GM12878 (cell line): ENCODE measurements at regions not wholly inside any gene's neighbourhood (a gene's known extent, or its start where the extent isn't known, plus 50 kb on each side); places are given as distances from the start of the nearest gene placed in this dataset.

Source experiments
- ATAC-seq: fragments of 200-7000 bp; cut with Tn5 transposase; 3 replicates; pipeline ENCODE4 v1.9.1; 2020; ENCODE audit warnings: mild to moderate bottlenecking, moderate library complexity
- BruUV-seq: library from RNA; stranded (reverse); fragments of 400-500 nt; replicated peaks from 2 replicates; lab custom pipeline; 2021; lab: Mats Ljungman, UMichigan
- CTCF ChIA-PET: fragments of 300-600 bp; sonication (Branson Sonifier 250); formaldehyde crosslinking; extraction: SDS; loops from one replicate; lab custom pipeline; 2021; ENCODE audit warnings: inconsistent platforms; lab: Yijun Ruan, JAX
- POLR2A ChIA-PET: fragments of 350-600 bp; formaldehyde crosslinking; extraction: SDS; loops from one replicate; lab custom pipeline; 2021; ENCODE audit warnings: inconsistent platforms; lab: Charles Lee
- RAD21 ChIA-PET: fragments of 300-600 bp; sonication (Branson Sonifier 250); formaldehyde crosslinking; loops from one replicate; lab custom pipeline; 2023; ENCODE audit warnings: antibody characterized with exemption; ENCODE audit not compliant: unreplicated experiment; lab: Charles Lee
- SMC1A ChIA-PET: fragments of 300-600 bp; sonication (Branson Sonifier 250); formaldehyde crosslinking; loops from one replicate; lab custom pipeline; 2023; ENCODE audit not compliant: unreplicated experiment, uncharacterized antibody; lab: Charles Lee
- DNase-seq: peaks from one replicate; pipeline ENCODE4 v3.0.0-alpha.2; 2011; ENCODE audit warnings: low read depth, low spot score
- FAIRE-seq: peaks from 3 replicates; lab custom pipeline; 2011; peaks lifted over from hg19 to GRCh38; lab: Jason Lieb, UNC
- H2AFZ ChIP-seq: 2 replicates; pipeline ENCODE4 v1.6.0; 2011; ENCODE audit warnings: low read depth, low read length, control low read depth; ENCODE audit not compliant: control insufficient read depth
- H3K27ac ChIP-seq: 2 replicates; pipeline ENCODE4 v1.5.1; 2011; ENCODE audit warnings: control low read depth; ENCODE audit not compliant: control insufficient read depth, insufficient read depth
- H3K27me3 ChIP-seq, 2 experiments: replicated peaks in 1 of 2; 2 replicates each; pipeline versions ENCODE4 v1.6.0 to v1.6.1; 2011; ENCODE audit warnings: low read length in 1 of 2; ENCODE audit not compliant: control insufficient read depth in 2 of 2, insufficient read depth in 2 of 2
- H3K36me3 ChIP-seq, 2 experiments: 2 replicates each; pipeline ENCODE4 v1.5.1; 2011; ENCODE audit warnings: low read length in 1 of 2; ENCODE audit not compliant: control insufficient read depth in 2 of 2, insufficient read depth in 2 of 2
- H3K4me1 ChIP-seq: 2 replicates; pipeline ENCODE4 v1.6.1; 2011; ENCODE audit warnings: mild to moderate bottlenecking, low read length, moderate library complexity, mixed read lengths; ENCODE audit not compliant: control insufficient read depth, insufficient read depth
- H3K4me2 ChIP-seq: 2 replicates; pipeline ENCODE4 v1.6.0; 2011; ENCODE audit warnings: control low read depth; ENCODE audit not compliant: control insufficient read depth, insufficient read depth
- H3K4me3 ChIP-seq: fragments of 200-600 bp; sonication (generic); 2 replicates; pipeline ENCODE4 v1.5.1; 2016
- H3K79me2 ChIP-seq: 2 replicates; pipeline ENCODE4 v1.6.0; 2011; ENCODE audit warnings: low read length; ENCODE audit not compliant: control insufficient read depth, insufficient read depth
- H3K9ac ChIP-seq: 2 replicates; pipeline ENCODE4 v1.8.0; 2011; ENCODE audit warnings: low read length, control low read depth, mixed read lengths; ENCODE audit not compliant: control insufficient read depth, insufficient read depth
- H3K9me3 ChIP-seq: replicated peaks from 3 replicates; pipeline ENCODE4 v1.5.1; 2011; ENCODE audit warnings: mild to moderate bottlenecking, low read length; ENCODE audit not compliant: control insufficient read depth, insufficient read depth
- H4K20me1 ChIP-seq: 2 replicates; pipeline ENCODE4 v1.6.0; 2011; ENCODE audit not compliant: control insufficient read depth, insufficient read depth
- ATF2 ChIP-seq: IDR thresholded peaks from 2 replicates; pipeline ENCODE4 v1.6.1; 2012; ENCODE audit warnings: low read length, inconsistent platforms
- BCL3 ChIP-seq: IDR thresholded peaks from 2 replicates; pipeline ENCODE4 v1.6.1; 2011; ENCODE audit warnings: borderline replicate concordance, low read depth, mild to moderate bottlenecking, moderate library complexity, low read length; ENCODE audit not compliant: insufficient read depth, poor library complexity, severe bottlenecking
- BRCA1 ChIP-seq: IDR thresholded peaks from 2 replicates; pipeline ENCODE4 v1.6.1; 2011; ENCODE audit warnings: low read depth, low read length, improper control_type of control experiment
- CTCF ChIP-seq, 3 experiments: IDR thresholded peaks in 2 of 3; conservative IDR thresholded peaks in 1 of 3; 2 replicates each; pipeline ENCODE4 v1.5.1; 2011; ENCODE audit warnings: low read depth in 3 of 3, low read length in 3 of 3, mild to moderate bottlenecking in 3 of 3, control low read depth in 2 of 3, moderate library complexity in 2 of 3, inconsistent platforms in 1 of 3, mixed read lengths in 1 of 3; ENCODE audit not compliant: control insufficient read depth in 2 of 3, insufficient read depth in 1 of 3; ENCODE audit errors: extremely low read depth in 1 of 3
- E2F4 ChIP-seq: IDR thresholded peaks from 2 replicates; pipeline ENCODE4 v1.6.1; 2012; ENCODE audit warnings: low read depth, low read length, improper control_type of control experiment
- ELK1 ChIP-seq: IDR thresholded peaks from 2 replicates; pipeline ENCODE4 v1.6.1; 2012; ENCODE audit warnings: low read depth, low read length, improper control_type of control experiment
- ETV6 ChIP-seq, 2 experiments: fragments of 450-650 bp in 1 of 2; IDR thresholded peaks in 1 of 2; conservative IDR thresholded peaks in 1 of 2; 2 replicates each; pipeline ENCODE4 v1.6.1; 2014; ENCODE audit warnings: antibody characterized with exemption in 1 of 2, borderline replicate concordance in 1 of 2, low read depth in 1 of 2, mild to moderate bottlenecking in 1 of 2, moderate library complexity in 1 of 2
- IRF3 ChIP-seq: fragments of 450-650 bp; IDR thresholded peaks from 2 replicates; pipeline ENCODE4 v1.6.1; 2014; ENCODE audit warnings: mild to moderate bottlenecking
- MTA3 ChIP-seq: IDR thresholded peaks from 2 replicates; pipeline ENCODE4 v1.6.1; 2012; ENCODE audit warnings: low read length, inconsistent platforms, borderline replicate concordance
- NFYB ChIP-seq: IDR thresholded peaks from 2 replicates; pipeline ENCODE4 v1.6.1; 2011; ENCODE audit warnings: low read depth, mild to moderate bottlenecking, low read length, improper control_type of control experiment, moderate library complexity; ENCODE audit not compliant: insufficient read depth
- SREBF1 ChIP-seq: IDR thresholded peaks from 2 replicates; pipeline ENCODE4 v1.6.1; 2012; ENCODE audit warnings: mild to moderate bottlenecking, low read length
- TCF3 ChIP-seq: IDR thresholded peaks from 2 replicates; pipeline ENCODE4 v1.6.1; 2012; ENCODE audit warnings: low read depth, mild to moderate bottlenecking, low read length, borderline replicate concordance; ENCODE audit not compliant: insufficient read depth
- ZNF384 ChIP-seq: IDR thresholded peaks from 2 replicates; pipeline ENCODE4 v1.6.1; 2012; ENCODE audit warnings: low read depth, mild to moderate bottlenecking, low read length, improper control_type of control experiment, borderline replicate concordance
- WGBS: methylation state at CpG from one replicate; pipeline ENCODE4 v1.1.6; 2016; ENCODE audit warnings: low lambda C conversion rate; ENCODE audit not compliant: insufficient replicate concordance, insufficient coverage; ENCODE audit errors: missing lambda C conversion rate; 5-methylcytosine and 5-hydroxymethylcytosine counted together
- in situ Hi-C: fragments of 300-500 bp; cut with MboI; formaldehyde crosslinking; loops from 9 replicates; pipeline ENCODE4 v1.14.3; 2018; ENCODE audit warnings: mixed read lengths
- intact Hi-C: fragments of 100-400 bp; cut with micrococcal nuclease; formaldehyde crosslinking; loops from one replicate; pipeline ENCODE4 v1.14.2; 2022; ENCODE audit not compliant: unreplicated experiment

- TF ChIP-seq ELK1, result no peak
- TF ChIP-seq E2F4, result no peak
- no peak for TF ChIP-seq ZNF384
- no peak for TF ChIP-seq NFYB
- TF ChIP-seq, all 136 proteins: peak for 0
Measured at GRCh38 chr17:73936908-73937627, 266.4 kb upstream of the RPL38 start (continued).

GRCh38 chr17:73938706-73939105 is 264.8 kb upstream of the RPL38 start:
- H3K27me3 ChIP-seq, result peaks cover 0 to 3% of the 10 kb centered on the region in 2 experiments; a peak in 2 of 4 replicates
- in situ Hi-C loops (no loop called here), intact Hi-C loops (no loop called here)
- no peaks in the 10 kb centered on the region for H3K36me3 ChIP-seq
- no peak overlapping the region for H3K27ac ChIP-seq
- no TSS peak for BruUV-seq
- H3K79me2 ChIP-seq, result no peaks in the 10 kb centered on the region
- ChIA-PET POLR2A (no interaction called here), RAD21 (no interaction called here), CTCF (no interaction called here), SMC1A (no interaction called here)
- FAIRE-seq (no peak), ATAC-seq (no peak), DNase-seq (no peak)
- WGBS, result 55% methylated on average over 2 of the region's 2 CpGs
- H3K4me2 ChIP-seq, result no peak overlapping the region
- H3K9me3 ChIP-seq, result no peaks in the 10 kb centered on the region
- H2AFZ ChIP-seq, result no peak overlapping the region
- H3K4me1 ChIP-seq, result no peaks in the 10 kb centered on the region
- no peak overlapping the region for H3K4me3 ChIP-seq
- no peaks in the 10 kb centered on the region for H4K20me1 ChIP-seq
- no peak overlapping the region for H3K9ac ChIP-seq
- no peak for TF ChIP-seq BRCA1
- TF ChIP-seq IRF3, result no peak
- TF ChIP-seq MTA3, result no peak
- no peak for TF ChIP-seq ATF2
- TF ChIP-seq ETV6 (conservative IDR thresholded peaks at IDR 0.05 in 1 of 2, IDR thresholded peaks at IDR 0.05 in 1 of 2; ENCODE audit: borderline replicate concordance in 1 of 2, low read depth in 1 of 2), result no peak
- no peak for TF ChIP-seq CTCF (IDR thresholded peaks at IDR 0.05 in 2 of 3, conservative IDR thresholded peaks at IDR 0.05 in 1 of 3; ENCODE audit: control insufficient read depth in 2 of 3, extremely low read depth in 1 of 3, insufficient read depth in 1 of 3, low read depth in 3 of 3, low read length in 3 of 3)
- TF ChIP-seq TCF3, result no peak
- no peak for TF ChIP-seq BCL3
- no peak for TF ChIP-seq SREBF1
